ENCODE measurements at regions not wholly inside any gene's neighbourhood (a gene's known extent, or its start where the extent isn't known, plus 50 kb on each side); places are given as distances from the start of the nearest gene placed in this dataset.

DNA sequence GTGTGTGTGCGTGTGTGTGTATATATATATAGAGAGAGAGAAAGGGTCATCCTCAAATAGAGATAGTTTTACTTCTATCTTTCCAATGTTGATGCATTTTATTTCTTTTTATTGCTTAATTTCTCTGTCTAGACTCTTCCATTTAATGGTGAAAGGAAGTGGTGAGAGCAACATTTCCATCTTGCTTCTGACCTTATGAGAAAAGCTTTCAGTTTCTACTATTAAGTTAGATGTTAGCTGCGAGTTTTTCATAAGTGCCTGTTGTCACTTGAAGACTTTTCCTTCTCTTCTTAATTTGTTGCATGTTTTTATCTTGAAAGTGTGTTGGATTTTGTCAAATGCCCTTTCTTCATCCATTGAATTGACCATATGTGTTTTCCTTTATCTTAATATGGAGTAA, 304.4 kb upstream of the FAR2 start:
- no peak overlapping the region for H3K4me2 ChIP-seq (ENCODE audit: low read length)
- no peak overlapping the region for H2AFZ ChIP-seq (ENCODE audit: low read depth, low read length)
- no peaks in the 10 kb centered on the region for H3K9me2 ChIP-seq (ENCODE audit: insufficient read depth, low read length)
- no peak overlapping the region for H3K4me3 ChIP-seq (ENCODE audit: low read length)
- no peak for TF ChIP-seq EP300 (conservative IDR thresholded peaks at IDR 0.05; ENCODE audit: poor library complexity, severe bottlenecking)
- TF ChIP-seq TAF1 (IDR thresholded peaks at IDR 0.05; ENCODE audit: low read depth) = no peak
- TF ChIP-seq, protein P1, sequence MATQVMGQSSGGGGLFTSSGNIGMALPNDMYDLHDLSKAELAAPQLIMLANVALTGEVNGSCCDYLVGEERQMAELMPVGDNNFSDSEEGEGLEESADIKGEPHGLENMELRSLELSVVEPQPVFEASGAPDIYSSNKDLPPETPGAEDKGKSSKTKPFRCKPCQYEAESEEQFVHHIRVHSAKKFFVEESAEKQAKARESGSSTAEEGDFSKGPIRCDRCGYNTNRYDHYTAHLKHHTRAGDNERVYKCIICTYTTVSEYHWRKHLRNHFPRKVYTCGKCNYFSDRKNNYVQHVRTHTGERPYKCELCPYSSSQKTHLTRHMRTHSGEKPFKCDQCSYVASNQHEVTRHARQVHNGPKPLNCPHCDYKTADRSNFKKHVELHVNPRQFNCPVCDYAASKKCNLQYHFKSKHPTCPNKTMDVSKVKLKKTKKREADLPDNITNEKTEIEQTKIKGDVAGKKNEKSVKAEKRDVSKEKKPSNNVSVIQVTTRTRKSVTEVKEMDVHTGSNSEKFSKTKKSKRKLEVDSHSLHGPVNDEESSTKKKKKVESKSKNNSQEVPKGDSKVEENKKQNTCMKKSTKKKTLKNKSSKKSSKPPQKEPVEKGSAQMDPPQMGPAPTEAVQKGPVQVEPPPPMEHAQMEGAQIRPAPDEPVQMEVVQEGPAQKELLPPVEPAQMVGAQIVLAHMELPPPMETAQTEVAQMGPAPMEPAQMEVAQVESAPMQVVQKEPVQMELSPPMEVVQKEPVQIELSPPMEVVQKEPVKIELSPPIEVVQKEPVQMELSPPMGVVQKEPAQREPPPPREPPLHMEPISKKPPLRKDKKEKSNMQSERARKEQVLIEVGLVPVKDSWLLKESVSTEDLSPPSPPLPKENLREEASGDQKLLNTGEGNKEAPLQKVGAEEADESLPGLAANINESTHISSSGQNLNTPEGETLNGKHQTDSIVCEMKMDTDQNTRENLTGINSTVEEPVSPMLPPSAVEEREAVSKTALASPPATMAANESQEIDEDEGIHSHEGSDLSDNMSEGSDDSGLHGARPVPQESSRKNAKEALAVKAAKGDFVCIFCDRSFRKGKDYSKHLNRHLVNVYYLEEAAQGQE (IDR thresholded peaks at IDR 0.05; ENCODE audit: borderline replicate concordance) = no peak
- TF ChIP-seq POLR2AphosphoS5 (IDR thresholded peaks at IDR 0.05) = no peak
- TF ChIP-seq, protein P2, sequence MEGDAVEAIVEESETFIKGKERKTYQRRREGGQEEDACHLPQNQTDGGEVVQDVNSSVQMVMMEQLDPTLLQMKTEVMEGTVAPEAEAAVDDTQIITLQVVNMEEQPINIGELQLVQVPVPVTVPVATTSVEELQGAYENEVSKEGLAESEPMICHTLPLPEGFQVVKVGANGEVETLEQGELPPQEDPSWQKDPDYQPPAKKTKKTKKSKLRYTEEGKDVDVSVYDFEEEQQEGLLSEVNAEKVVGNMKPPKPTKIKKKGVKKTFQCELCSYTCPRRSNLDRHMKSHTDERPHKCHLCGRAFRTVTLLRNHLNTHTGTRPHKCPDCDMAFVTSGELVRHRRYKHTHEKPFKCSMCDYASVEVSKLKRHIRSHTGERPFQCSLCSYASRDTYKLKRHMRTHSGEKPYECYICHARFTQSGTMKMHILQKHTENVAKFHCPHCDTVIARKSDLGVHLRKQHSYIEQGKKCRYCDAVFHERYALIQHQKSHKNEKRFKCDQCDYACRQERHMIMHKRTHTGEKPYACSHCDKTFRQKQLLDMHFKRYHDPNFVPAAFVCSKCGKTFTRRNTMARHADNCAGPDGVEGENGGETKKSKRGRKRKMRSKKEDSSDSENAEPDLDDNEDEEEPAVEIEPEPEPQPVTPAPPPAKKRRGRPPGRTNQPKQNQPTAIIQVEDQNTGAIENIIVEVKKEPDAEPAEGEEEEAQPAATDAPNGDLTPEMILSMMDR (IDR thresholded peaks at IDR 0.05; ENCODE audit: poor library complexity, severe bottlenecking) = no peak
- no peak for TF ChIP-seq SMC3 (conservative IDR thresholded peaks at IDR 0.05; ENCODE audit: poor library complexity)
- TF ChIP-seq RAD21 (conservative IDR thresholded peaks at IDR 0.05) = no peak
- TF ChIP-seq MXI1 (conservative IDR thresholded peaks at IDR 0.05; ENCODE audit: poor library complexity, severe bottlenecking) = no peak
- no peak for TF ChIP-seq EZH2 (IDR thresholded peaks at IDR 0.05; ENCODE audit: borderline replicate concordance, insufficient read depth, low read length, poor library complexity, severe bottlenecking)
- H3K9ac ChIP-seq (ENCODE audit: low read length) = no peak overlapping the region
- no peaks in the 10 kb centered on the region for H3K9me3 ChIP-seq (ENCODE audit: low read length)
- H3K79me2 ChIP-seq (replicated peaks; ENCODE audit: insufficient read depth, low read length) = no peaks in the 10 kb centered on the region
- H3K36me3 ChIP-seq (ENCODE audit: insufficient read depth, low read length) = no peaks in the 10 kb centered on the region
- no peaks in the 10 kb centered on the region for H3F3A ChIP-seq (ENCODE audit: insufficient read depth, low read length, poor library complexity, severe bottlenecking)
- H3K27me3 ChIP-seq (ENCODE audit: insufficient read depth, low read depth, low read length) = no peaks in the 10 kb centered on the region
- H3K27ac ChIP-seq (ENCODE audit: low read length) = no peak overlapping the region
- H4K20me1 ChIP-seq (ENCODE audit: insufficient read depth) = no peaks in the 10 kb centered on the region

DNA sequence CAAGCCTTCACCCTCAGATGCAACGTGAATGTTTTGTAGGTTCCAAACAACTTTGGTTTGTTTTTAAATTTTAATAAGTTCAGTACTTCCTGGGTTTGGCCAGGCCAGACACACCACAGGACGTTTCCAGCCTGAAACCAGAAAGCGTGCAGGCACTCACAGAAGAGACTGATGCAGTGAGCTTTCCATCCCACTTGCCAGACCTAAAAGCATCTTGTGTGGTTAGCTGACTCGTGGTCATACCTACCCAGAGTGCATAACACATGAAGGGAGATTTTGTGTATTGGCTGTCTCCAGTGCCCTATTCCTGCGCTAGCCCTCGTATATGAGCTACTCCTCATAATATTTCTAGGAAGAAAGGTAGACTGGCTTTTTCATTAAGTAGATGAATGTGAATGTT, 297.3 kb upstream of the FAR2 start:
- Histone ChIP-seq H3K27me3 (ENCODE audit: insufficient read depth, low read depth, low read length) (no peaks in the 10 kb centered on the region), H3K9ac (ENCODE audit: low read length) (no peak overlapping the region), H2AFZ (ENCODE audit: low read depth, low read length) (no peak overlapping the region), H3K27ac (ENCODE audit: low read length) (no peak overlapping the region), H4K20me1 (ENCODE audit: insufficient read depth) (no peaks in the 10 kb centered on the region), H3K36me3 (ENCODE audit: insufficient read depth, low read length) (no peaks in the 10 kb centered on the region), H3K4me3 (ENCODE audit: low read length) (no peak overlapping the region), H3K79me2 (replicated peaks; ENCODE audit: insufficient read depth, low read length) (no peaks in the 10 kb centered on the region), H3F3A (ENCODE audit: insufficient read depth, low read length, poor library complexity, severe bottlenecking) (no peaks in the 10 kb centered on the region), H3K9me3 (ENCODE audit: low read length) (no peaks in the 10 kb centered on the region), H3K4me2 (ENCODE audit: low read length) (no peak overlapping the region), H3K9me2 (ENCODE audit: insufficient read depth, low read length) (no peaks in the 10 kb centered on the region)
- no peak for TF ChIP-seq RAD21 (conservative IDR thresholded peaks at IDR 0.05)
- no peak for TF ChIP-seq MXI1 (conservative IDR thresholded peaks at IDR 0.05; ENCODE audit: poor library complexity, severe bottlenecking)
- TF ChIP-seq EP300 (conservative IDR thresholded peaks at IDR 0.05; ENCODE audit: poor library complexity, severe bottlenecking) = no peak
- no peak for TF ChIP-seq POLR2AphosphoS5 (IDR thresholded peaks at IDR 0.05)
- TF ChIP-seq, protein P1 (IDR thresholded peaks at IDR 0.05; ENCODE audit: borderline replicate concordance) = no peak
- TF ChIP-seq, protein P2 (IDR thresholded peaks at IDR 0.05; ENCODE audit: poor library complexity, severe bottlenecking) = no peak
- TF ChIP-seq EZH2 (IDR thresholded peaks at IDR 0.05; ENCODE audit: borderline replicate concordance, insufficient read depth, low read length, poor library complexity, severe bottlenecking) = no peak
- TF ChIP-seq SMC3 (conservative IDR thresholded peaks at IDR 0.05; ENCODE audit: poor library complexity) = no peak
- no peak for TF ChIP-seq TAF1 (IDR thresholded peaks at IDR 0.05; ENCODE audit: low read depth)
